Left hindlimb (tissue), 1 donor: ENCODE measurements at regions not wholly inside any gene's neighbourhood (a gene's known extent, or its start where the extent isn't known, plus 50 kb on each side); places are given as distances from the start of the nearest gene placed in this dataset.

Experiments
- DNase-seq: peaks from one replicate; pipeline ENCODE4 v3.0.0-alpha.2; 2018

DNA sequence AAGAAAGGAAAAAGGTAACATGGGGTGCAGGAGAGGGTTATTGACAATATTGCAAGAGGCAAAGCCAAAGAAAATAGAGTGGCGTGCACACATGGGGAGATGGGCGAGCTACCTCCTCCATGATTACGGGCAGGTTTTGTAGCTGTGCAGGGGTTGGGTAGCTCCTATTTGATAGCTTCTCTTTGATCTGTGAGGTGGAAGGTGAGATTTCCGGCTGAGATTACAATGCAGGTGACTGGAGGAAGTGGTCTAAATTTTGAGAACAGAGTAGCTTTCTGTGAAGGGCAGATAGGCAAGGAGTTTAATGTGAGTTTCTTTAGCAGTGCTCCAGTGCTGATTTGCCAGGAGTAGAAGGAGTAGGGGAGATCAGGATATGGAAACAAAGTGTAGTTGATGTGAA lies 263.4 kb downstream of the PLA2G4A start:
- DNase-seq = no peak

- DNase-seq = no peak
These were observed 267.9 kb downstream of the PLA2G4A start for GRCh38 chr1:187096689-187097088.

- no peak for DNase-seq
These were observed 281.6 kb downstream of the PLA2G4A start for GRCh38 chr1:187110351-187110750.

GRCh38 chr1:187114792-187115191 lies 286.0 kb downstream of the PLA2G4A start:
- DNase-seq = no peak

GRCh38 chr1:187121661-187122060 lies 292.9 kb downstream of the PLA2G4A start:
- no peak for DNase-seq

DNA sequence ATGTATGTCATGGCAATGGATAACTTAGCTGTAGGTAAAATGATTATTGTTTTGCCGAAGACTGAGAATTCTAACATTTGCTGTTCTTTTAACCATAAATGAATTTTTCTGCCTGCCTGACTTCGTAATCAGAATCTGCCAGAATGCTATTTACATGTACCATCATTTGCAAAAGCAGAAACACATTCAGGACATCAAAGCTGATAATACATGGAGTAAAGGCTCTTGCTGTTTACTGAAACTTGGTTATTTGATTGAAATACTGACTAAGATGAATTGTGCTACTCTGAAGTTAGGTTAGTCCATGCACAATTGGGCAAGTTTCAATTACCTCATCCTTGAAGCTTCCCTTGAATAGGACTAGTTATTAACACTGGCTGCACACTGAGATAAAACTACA lies 293.8 kb downstream of the PLA2G4A start:
- no peak for DNase-seq

- no peak for DNase-seq
These were observed 300.4 kb downstream of the PLA2G4A start for GRCh38 chr1:187129132-187129531.

DNA sequence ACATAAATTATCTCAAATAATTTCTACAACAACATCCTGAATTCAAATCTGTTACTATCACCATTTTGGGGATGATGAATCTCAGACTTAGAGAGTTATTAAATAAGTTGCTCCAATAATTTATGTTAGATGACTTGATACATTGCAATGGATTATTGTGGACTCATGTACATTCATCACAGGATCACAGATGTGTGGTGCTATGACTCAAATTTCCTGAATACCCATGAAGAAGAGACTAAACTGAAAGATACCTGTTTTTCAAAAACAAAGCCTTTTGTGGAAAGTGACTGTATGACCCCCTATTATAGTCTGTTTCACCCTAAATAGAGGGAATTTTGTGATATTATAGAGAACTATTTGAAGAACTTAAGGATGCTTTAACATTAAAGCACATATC lies 315.0 kb downstream of the PLA2G4A start:
- DNase-seq = no peak

DNA sequence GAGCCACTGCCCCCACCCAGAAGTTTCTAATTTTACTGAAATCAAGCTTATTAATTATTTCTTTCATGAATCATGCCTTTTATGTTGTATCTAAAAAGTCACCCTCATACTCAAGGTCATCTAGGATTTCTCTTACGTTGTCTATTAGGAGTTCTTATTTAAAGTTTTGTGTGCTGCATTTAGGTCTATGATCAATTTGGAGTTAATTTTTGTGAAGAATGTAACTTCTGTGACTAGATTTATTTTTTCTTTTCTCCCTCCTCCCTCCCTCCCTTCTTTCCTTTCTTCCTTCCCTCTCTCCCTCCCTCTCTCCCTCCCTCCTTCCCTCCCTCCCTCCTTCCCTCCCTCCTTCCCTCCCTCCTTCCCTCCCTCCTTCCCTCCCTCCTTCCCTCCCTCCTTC lies 317.6 kb downstream of the PLA2G4A start:
- no peak for DNase-seq

DNA sequence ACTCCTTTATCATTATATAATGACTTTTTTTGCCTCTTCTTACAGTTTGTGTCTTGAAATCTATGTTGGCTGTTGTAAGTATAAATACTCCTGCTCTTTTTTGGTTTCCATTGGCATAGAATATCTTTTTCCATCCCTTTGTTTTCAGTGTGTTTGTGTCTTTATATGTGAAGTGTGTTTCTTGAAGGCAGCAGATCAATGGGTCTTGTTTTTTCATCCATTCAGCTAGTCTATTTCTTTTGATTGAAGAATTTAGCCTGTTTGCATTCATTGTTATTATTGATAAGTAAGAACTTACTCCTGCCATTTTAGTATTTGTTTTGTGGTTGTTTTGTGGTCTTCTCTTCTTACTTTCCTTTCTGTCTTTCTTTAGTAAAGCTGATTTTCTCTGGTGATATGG lies 322.8 kb downstream of the PLA2G4A start:
- DNase-seq = no peak

GRCh38 chr1:187153047-187153446 lies 324.3 kb downstream of the PLA2G4A start:
- no peak for DNase-seq

DNA sequence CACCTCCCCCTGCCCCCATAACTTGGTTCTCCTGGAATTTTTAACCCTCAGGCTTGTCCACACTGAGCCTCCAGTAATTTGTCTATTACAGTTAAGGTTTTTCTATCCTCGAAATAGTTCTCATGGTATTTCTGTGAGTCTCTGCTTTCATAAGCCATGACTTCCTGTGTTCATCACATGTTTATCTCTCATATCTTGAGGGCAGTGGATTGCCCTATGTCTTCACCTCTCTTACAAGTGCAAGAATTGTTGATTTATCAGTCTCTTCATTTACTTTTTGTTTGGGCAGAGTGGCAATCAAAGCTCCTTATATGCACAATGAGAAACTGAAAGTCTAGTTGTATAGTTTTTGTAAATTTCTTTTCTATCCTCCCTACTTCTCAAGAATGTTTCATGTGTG lies 328.4 kb downstream of the PLA2G4A start:
- DNase-seq = no peak

GRCh38 chr1:187157552-187157951 lies 328.8 kb downstream of the PLA2G4A start:
- DNase-seq = no peak

GRCh38 chr1:187167555-187167954 lies 338.8 kb downstream of the PLA2G4A start:
- DNase-seq = no peak

DNA sequence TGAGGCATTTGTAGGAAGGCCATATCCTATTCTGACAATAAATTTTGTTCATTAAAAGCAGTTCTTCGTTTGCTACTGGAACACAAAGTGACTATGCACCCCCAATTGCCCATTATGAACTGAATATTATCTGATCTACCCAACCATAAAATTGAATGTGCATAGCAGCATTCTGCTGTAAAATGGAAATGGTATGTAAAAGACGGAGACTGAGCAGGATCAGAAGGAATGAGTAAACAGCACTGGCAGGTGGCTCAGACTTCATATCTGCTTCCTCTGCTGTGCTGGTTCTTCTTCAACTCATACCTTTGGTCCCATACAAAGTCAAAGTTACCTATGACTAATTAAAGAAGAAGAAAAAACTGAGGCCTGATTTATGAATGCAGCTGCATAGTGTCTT lies 339.5 kb downstream of the PLA2G4A start:
- DNase-seq = no peak

DNA sequence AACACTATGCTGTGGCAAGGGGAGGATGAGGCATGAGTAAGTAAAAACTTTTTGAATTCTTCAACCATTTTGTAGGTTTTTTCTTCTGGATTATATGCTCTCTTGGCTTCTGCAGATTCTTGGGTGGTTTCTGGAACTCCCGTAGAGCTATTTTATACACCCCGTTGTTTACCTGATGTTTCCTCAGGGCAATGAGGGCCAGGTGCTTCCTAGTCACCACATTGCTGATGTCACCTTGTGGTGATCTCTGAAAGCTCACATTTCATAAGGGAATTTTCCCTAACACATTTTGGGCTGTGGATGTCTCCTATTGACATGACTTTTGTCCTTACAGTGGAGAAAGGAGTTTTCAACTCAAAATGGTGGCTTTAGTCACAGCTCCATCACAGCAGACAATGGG lies 356.6 kb downstream of the PLA2G4A start:
- DNase-seq = no peak

DNA sequence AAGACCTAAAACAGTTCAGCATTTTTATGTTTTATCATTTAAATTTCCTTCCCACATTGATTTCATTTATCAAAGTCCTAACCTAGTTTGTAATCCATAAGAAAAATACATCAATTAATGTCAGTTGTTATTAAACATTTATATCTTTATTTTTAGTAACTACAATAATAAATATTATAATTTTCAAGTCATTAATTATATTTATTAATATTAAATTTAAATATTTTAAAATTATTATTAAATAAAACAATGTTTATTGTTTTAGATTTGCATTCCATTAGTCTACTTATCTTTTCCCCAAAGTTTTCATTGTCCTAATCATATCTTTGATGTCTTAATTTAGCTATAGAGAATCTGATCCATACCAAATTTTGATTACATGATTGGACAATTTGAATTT lies 368.9 kb downstream of the PLA2G4A start:
- no peak for DNase-seq

GRCh38 chr1:187203257-187203656 lies 374.5 kb downstream of the PLA2G4A start:
- no peak for DNase-seq

DNA sequence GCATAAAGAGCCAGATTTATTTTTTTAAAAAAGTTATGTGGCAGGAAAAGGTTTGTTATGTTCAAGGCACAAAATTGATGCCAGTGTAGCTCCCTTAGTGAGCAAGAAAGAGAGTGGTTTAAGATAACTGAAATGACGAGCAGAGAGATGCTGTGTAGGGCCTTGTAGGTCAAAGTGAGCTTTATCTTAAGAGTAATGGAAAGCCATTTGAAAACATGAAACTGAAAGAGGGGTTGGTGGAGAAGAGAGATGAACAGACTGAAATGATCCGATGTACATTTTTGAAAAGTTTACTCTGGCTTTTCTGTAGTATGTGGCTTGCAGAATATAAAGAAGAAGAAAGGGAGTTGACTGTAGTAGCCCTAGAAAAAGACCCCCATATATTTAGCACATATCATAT lies 383.6 kb downstream of the PLA2G4A start:
- no peak for DNase-seq

DNA sequence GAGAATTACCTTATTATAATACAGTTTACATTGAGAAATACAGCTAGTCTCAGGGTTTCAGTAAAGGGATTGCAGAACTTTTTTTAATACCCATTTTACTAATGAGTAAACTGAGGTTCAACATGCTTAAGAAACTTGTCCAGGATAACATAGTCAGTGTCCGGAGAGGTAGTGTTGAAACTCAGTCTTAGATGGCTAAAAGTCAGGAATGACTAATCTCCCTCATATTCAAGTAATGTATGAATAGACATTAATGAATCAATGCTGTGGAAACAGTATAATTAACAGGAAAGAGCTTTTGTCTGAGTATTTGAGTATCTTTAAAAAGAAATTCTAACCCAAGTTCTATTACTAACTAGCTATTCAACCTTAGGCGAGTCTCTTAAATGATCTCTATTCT lies 397.6 kb downstream of the PLA2G4A start:
- no peak for DNase-seq

- DNase-seq = no peak
These were observed 400.0 kb downstream of the PLA2G4A start for GRCh38 chr1:187228790-187229189.

- DNase-seq = no peak
These were observed 400.7 kb downstream of the PLA2G4A start for GRCh38 chr1:187229496-187229895.

GRCh38 chr1:187234706-187235105 lies 406.0 kb downstream of the PLA2G4A start:
- DNase-seq = no peak

GRCh38 chr1:187236199-187236598 lies 407.4 kb downstream of the PLA2G4A start:
- DNase-seq = no peak

DNA sequence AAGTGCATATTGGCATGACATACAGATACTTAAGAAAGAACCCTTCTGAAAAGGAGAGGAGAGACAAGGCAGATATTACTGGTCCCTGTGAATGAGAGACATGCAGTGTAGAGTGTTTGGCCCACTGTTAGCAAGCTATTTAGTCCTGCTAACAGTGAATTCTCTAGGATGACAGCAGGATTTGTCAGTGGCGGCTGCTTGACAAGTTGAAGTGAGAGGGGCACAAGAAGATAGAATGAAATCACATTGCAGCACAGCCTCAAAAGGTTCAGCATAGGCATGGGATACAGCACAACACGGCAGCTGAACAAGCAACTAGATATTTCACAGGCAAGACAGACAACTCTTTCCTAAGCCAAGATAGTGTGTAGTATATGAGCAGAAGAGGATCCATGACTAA lies 407.9 kb downstream of the PLA2G4A start:
- no peak for DNase-seq

DNA sequence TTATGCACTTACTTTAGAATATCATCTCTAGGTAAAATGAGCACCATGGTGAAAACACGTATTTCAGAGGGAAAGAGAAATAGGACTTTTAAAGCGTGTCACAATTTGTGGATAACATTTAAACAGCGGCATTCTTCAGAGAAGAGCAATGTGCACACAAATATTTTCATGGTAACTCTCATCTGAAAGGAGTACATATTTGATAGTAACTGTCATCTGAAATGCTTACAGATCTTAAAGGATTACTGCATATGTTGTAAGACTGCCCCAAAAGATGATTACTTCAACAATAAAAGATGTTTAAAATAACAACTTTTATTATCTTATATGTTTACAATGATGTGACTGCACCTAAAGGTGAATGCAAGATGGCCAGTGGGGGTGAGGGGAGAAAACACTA lies 408.8 kb downstream of the PLA2G4A start:
- no peak for DNase-seq
